ENCODE measurements at regions not wholly inside any gene's neighbourhood (a gene's known extent, or its start where the extent isn't known, plus 50 kb on each side); places are given as distances from the start of the nearest gene placed in this dataset.
A peak's percentile ranks its signal among the peaks of the same experiment; 100 is the strongest.
"Not testable (repeated sequence)": the region's sequence is repeated elsewhere in the genome, so short reads cannot be mapped to it uniquely, and the experiment has no call there.

- H3K4me1 Mint-ChIP-seq (ENCODE audit: low read depth), result peaks cover 65% of the 10 kb centered on the region
- intact Hi-C loops (cut with micrococcal nuclease), result no loop called here
- H3K4me3 Mint-ChIP-seq, result no peak overlapping the region
- peak overlapping the region; percentile 17 for H3K27ac Mint-ChIP-seq
- H3K9me3 Mint-ChIP-seq, result peaks cover 13% of the 10 kb centered on the region
- peaks cover 12% of the 10 kb centered on the region for H3K36me3 Mint-ChIP-seq (ENCODE audit: low read depth)
- H3K27me3 Mint-ChIP-seq, result peaks cover 24% of the 10 kb centered on the region
These were observed 106.7 kb upstream of the KDM7A start for GRCh38 chr7:140283472-140283871.

- Mint-ChIP-seq H3K27ac (no peak overlapping the region), H3K27me3 (peaks cover 28% of the 10 kb centered on the region), H3K4me1 (ENCODE audit: low read depth) (peaks cover 56% of the 10 kb centered on the region), H3K36me3 (ENCODE audit: low read depth) (peaks cover 12% of the 10 kb centered on the region), H3K4me3 (no peak overlapping the region), H3K9me3 (peaks cover 13% of the 10 kb centered on the region)
- intact Hi-C loops (cut with micrococcal nuclease), result no loop called here
These were observed 105.2 kb upstream of the KDM7A start for GRCh38 chr7:140281960-140282359.

GRCh38 chr7:140281255-140281654 lies 104.5 kb upstream of the KDM7A start:
- peaks cover 30% of the 10 kb centered on the region for H3K27me3 Mint-ChIP-seq
- H3K27ac Mint-ChIP-seq, result no peak overlapping the region

GRCh38 chr7:140276001-140276400 lies 99.2 kb upstream of the KDM7A start:
- intact Hi-C loops (cut with micrococcal nuclease), result no loop called here
- Mint-ChIP-seq H3K36me3 (ENCODE audit: low read depth) (no peaks in the 10 kb centered on the region), H3K4me1 (ENCODE audit: low read depth) (peaks cover 22% of the 10 kb centered on the region), H3K4me3 (no peak overlapping the region), H3K27ac (peak overlapping the region; percentile 65), H3K27me3 (peaks cover 18% of the 10 kb centered on the region), H3K9me3 (no peaks in the 10 kb centered on the region)

More at GRCh38 chr7:140281255-140281654, 104.5 kb upstream of the KDM7A start:
- Mint-ChIP-seq H3K4me1 (ENCODE audit: low read depth) (peaks cover 51% of the 10 kb centered on the region), H3K9me3 (peaks cover 13% of the 10 kb centered on the region), H3K36me3 (ENCODE audit: low read depth) (peaks cover 12% of the 10 kb centered on the region), H3K4me3 (no peak overlapping the region)
- intact Hi-C loops (cut with micrococcal nuclease), result no loop called here

GRCh38 chr7:140275069-140275965 lies 98.5 kb upstream of the KDM7A start:
- H3K9me3 Mint-ChIP-seq, result no peaks in the 10 kb centered on the region
- peaks cover 12% of the 10 kb centered on the region for H3K27me3 Mint-ChIP-seq
- peaks cover 17% of the 10 kb centered on the region for H3K4me1 Mint-ChIP-seq (ENCODE audit: low read depth)
- H3K4me3 Mint-ChIP-seq, result no peak overlapping the region
- no peaks in the 10 kb centered on the region for H3K36me3 Mint-ChIP-seq (ENCODE audit: low read depth)
- H3K27ac Mint-ChIP-seq, result no peak overlapping the region
- intact Hi-C loops (cut with micrococcal nuclease), result loop anchor here (1.0 kb wide), 1 partner anchor 36 kb away; no protein-coding TSS in a partner anchor

- intact Hi-C loops (cut with micrococcal nuclease), result no loop called here
- H3K4me1 Mint-ChIP-seq (ENCODE audit: low read depth), result peaks cover 13% of the 10 kb centered on the region
- H3K36me3 Mint-ChIP-seq (ENCODE audit: low read depth), result no peaks in the 10 kb centered on the region
- H3K4me3 Mint-ChIP-seq, result no peak overlapping the region
- peak overlapping the region; percentile 51 for H3K27ac Mint-ChIP-seq
- H3K27me3 Mint-ChIP-seq, result peaks cover 9% of the 10 kb centered on the region
- no peaks in the 10 kb centered on the region for H3K9me3 Mint-ChIP-seq
These were observed 96.6 kb upstream of the KDM7A start for GRCh38 chr7:140273417-140273816.

GRCh38 chr7:140271643-140271968 lies 94.8 kb upstream of the KDM7A start:
- H3K36me3 Mint-ChIP-seq (ENCODE audit: low read depth); H3K27ac Mint-ChIP-seq; H3K9me3 Mint-ChIP-seq; H3K4me3 Mint-ChIP-seq; intact Hi-C loops (cut with micrococcal nuclease); H3K4me1 Mint-ChIP-seq (ENCODE audit: low read depth); H3K27me3 Mint-ChIP-seq: not testable (repeated sequence)

- Mint-ChIP-seq H3K36me3 (ENCODE audit: low read depth) (no peaks in the 10 kb centered on the region), H3K4me1 (ENCODE audit: low read depth) (peaks cover 4% of the 10 kb centered on the region), H3K4me3 (no peak overlapping the region), H3K27ac (no peak overlapping the region), H3K27me3 (peaks cover 1% of the 10 kb centered on the region), H3K9me3 (no peaks in the 10 kb centered on the region)
- intact Hi-C loops (cut with micrococcal nuclease), result no loop called here
These were observed 92.3 kb upstream of the KDM7A start for GRCh38 chr7:140269004-140269638.

GRCh38 chr7:140267381-140268226 lies 90.8 kb upstream of the KDM7A start:
- H3K27me3 Mint-ChIP-seq, result peaks cover 2% of the 10 kb centered on the region
- intact Hi-C loops (cut with micrococcal nuclease), result no loop called here
- no peak overlapping the region for H3K4me3 Mint-ChIP-seq
- H3K36me3 Mint-ChIP-seq (ENCODE audit: low read depth), result no peaks in the 10 kb centered on the region
- peaks cover 18% of the 10 kb centered on the region for H3K4me1 Mint-ChIP-seq (ENCODE audit: low read depth)
- H3K27ac Mint-ChIP-seq, result peak overlapping the region; percentile 48
- no peaks in the 10 kb centered on the region for H3K9me3 Mint-ChIP-seq

- no peaks in the 10 kb centered on the region for H3K9me3 Mint-ChIP-seq
- H3K36me3 Mint-ChIP-seq (ENCODE audit: low read depth), result peaks cover 6% of the 10 kb centered on the region
- peaks cover 5% of the 10 kb centered on the region for H3K27me3 Mint-ChIP-seq
- intact Hi-C loops (cut with micrococcal nuclease), result no loop called here
- H3K4me1 Mint-ChIP-seq (ENCODE audit: low read depth), result peaks cover 54% of the 10 kb centered on the region
- no peak overlapping the region for H3K4me3 Mint-ChIP-seq
- peak overlapping the region; percentile 58 for H3K27ac Mint-ChIP-seq
These were observed 86.5 kb upstream of the KDM7A start for GRCh38 chr7:140263277-140263676.

GRCh38 chr7:140262242-140262903 lies 85.6 kb upstream of the KDM7A start:
- peaks cover 15% of the 10 kb centered on the region for H3K36me3 Mint-ChIP-seq (ENCODE audit: low read depth)
- no peak overlapping the region for H3K4me3 Mint-ChIP-seq
- H3K4me1 Mint-ChIP-seq (ENCODE audit: low read depth), result peaks cover 60% of the 10 kb centered on the region
- intact Hi-C loops (cut with micrococcal nuclease), result no loop called here
- peaks cover 5% of the 10 kb centered on the region for H3K27me3 Mint-ChIP-seq
- peak overlapping the region; percentile 58 for H3K27ac Mint-ChIP-seq
- no peaks in the 10 kb centered on the region for H3K9me3 Mint-ChIP-seq

- Mint-ChIP-seq H3K36me3 (ENCODE audit: low read depth) (peaks cover 24% of the 10 kb centered on the region), H3K4me1 (ENCODE audit: low read depth) (peaks cover 64% of the 10 kb centered on the region), H3K27ac (peak overlapping the region; percentile 63), H3K4me3 (no peak overlapping the region), H3K9me3 (no peaks in the 10 kb centered on the region), H3K27me3 (peaks cover 4% of the 10 kb centered on the region)
- intact Hi-C loops (cut with micrococcal nuclease), result no loop called here
These were observed 84.7 kb upstream of the KDM7A start for GRCh38 chr7:140261522-140261921.

GRCh38 chr7:140261105-140261486 lies 84.3 kb upstream of the KDM7A start:
- Mint-ChIP-seq H3K9me3 (no peaks in the 10 kb centered on the region), H3K27ac (peak overlapping the region; percentile 63), H3K36me3 (ENCODE audit: low read depth) (peaks cover 28% of the 10 kb centered on the region), H3K4me1 (ENCODE audit: low read depth) (peaks cover 67% of the 10 kb centered on the region), H3K4me3 (no peak overlapping the region), H3K27me3 (peaks cover 4% of the 10 kb centered on the region)
- intact Hi-C loops (cut with micrococcal nuclease), result no loop called here
